ENCODE measurements at regions not wholly inside any gene's neighbourhood (a gene's known extent, or its start where the extent isn't known, plus 50 kb on each side); places are given as distances from the start of the nearest gene placed in this dataset.
"Not testable (repeated sequence)": the region's sequence is repeated elsewhere in the genome, so short reads cannot be mapped to it uniquely, and the experiment has no call there.

- H3K9me3 ChIP-seq (ENCODE audit: control insufficient read depth in 1 of 2, low read length in 2 of 2): no peaks in the 10 kb centered on the region
- no peak overlapping the region for H3K27ac ChIP-seq (ENCODE audit: low read length)
- H3K27me3 ChIP-seq (ENCODE audit: low read depth, low read length): no peaks in the 10 kb centered on the region
- no peaks in the 10 kb centered on the region for H3K4me1 ChIP-seq (ENCODE audit: control insufficient read depth in 1 of 2, insufficient read depth in 2 of 2, low read length in 2 of 2)
- H3K36me3 ChIP-seq (ENCODE audit: control insufficient read depth in 1 of 2, insufficient read depth in 2 of 2, low read length in 2 of 2): no peaks in the 10 kb centered on the region
- no peak overlapping the region for H3K4me3 ChIP-seq (ENCODE audit: low read depth in 1 of 2, low read length in 2 of 2)
These were observed 67.6 kb upstream of the TGFBR2 start for GRCh38 chr3:30538791-30539190.

- H3K36me3 ChIP-seq (ENCODE audit: control insufficient read depth in 1 of 2, insufficient read depth in 2 of 2, low read length in 2 of 2): no peaks in the 10 kb centered on the region
- no peaks in the 10 kb centered on the region for H3K9me3 ChIP-seq (ENCODE audit: control insufficient read depth in 1 of 2, low read length in 2 of 2)
- no peak overlapping the region for H3K27ac ChIP-seq (ENCODE audit: low read length)
- no peaks in the 10 kb centered on the region for H3K27me3 ChIP-seq (ENCODE audit: low read depth, low read length)
- H3K4me3 ChIP-seq (ENCODE audit: low read depth in 1 of 2, low read length in 2 of 2): no peak overlapping the region
- no peaks in the 10 kb centered on the region for H3K4me1 ChIP-seq (ENCODE audit: control insufficient read depth in 1 of 2, insufficient read depth in 2 of 2, low read length in 2 of 2)
These were observed 67.2 kb upstream of the TGFBR2 start for GRCh38 chr3:30539206-30539605.

GRCh38 chr3:30539772-30540171, 66.6 kb upstream of the TGFBR2 start:
- no peaks in the 10 kb centered on the region for H3K4me1 ChIP-seq (ENCODE audit: control insufficient read depth in 1 of 2, insufficient read depth in 2 of 2, low read length in 2 of 2)
- H3K36me3 ChIP-seq (ENCODE audit: control insufficient read depth in 1 of 2, insufficient read depth in 2 of 2, low read length in 2 of 2): no peaks in the 10 kb centered on the region
- H3K27me3 ChIP-seq (ENCODE audit: low read depth, low read length): no peaks in the 10 kb centered on the region
- no peak overlapping the region for H3K27ac ChIP-seq (ENCODE audit: low read length)
- H3K9me3 ChIP-seq (ENCODE audit: control insufficient read depth in 1 of 2, low read length in 2 of 2): no peaks in the 10 kb centered on the region
- no peak overlapping the region for H3K4me3 ChIP-seq (ENCODE audit: low read depth in 1 of 2, low read length in 2 of 2)

GRCh38 chr3:30541156-30541555, 65.2 kb upstream of the TGFBR2 start:
- H3K4me1 ChIP-seq (ENCODE audit: control insufficient read depth in 1 of 2, insufficient read depth in 2 of 2, low read length in 2 of 2): not testable (repeated sequence)

GRCh38 chr3:30542897-30543296, 63.5 kb upstream of the TGFBR2 start:
- no peak overlapping the region for H3K4me3 ChIP-seq (ENCODE audit: low read depth in 1 of 2, low read length in 2 of 2)
- no peak overlapping the region for H3K27ac ChIP-seq (ENCODE audit: low read length)
- H3K27me3 ChIP-seq (ENCODE audit: low read depth, low read length): no peaks in the 10 kb centered on the region
- H3K36me3 ChIP-seq (ENCODE audit: control insufficient read depth in 1 of 2, insufficient read depth in 2 of 2, low read length in 2 of 2): no peaks in the 10 kb centered on the region
- H3K9me3 ChIP-seq (ENCODE audit: control insufficient read depth in 1 of 2, low read length in 2 of 2): no peaks in the 10 kb centered on the region
- no peaks in the 10 kb centered on the region for H3K4me1 ChIP-seq (ENCODE audit: control insufficient read depth in 1 of 2, insufficient read depth in 2 of 2, low read length in 2 of 2)

More at GRCh38 chr3:30541156-30541555, 65.2 kb upstream of the TGFBR2 start:
- H3K4me3 ChIP-seq (ENCODE audit: low read depth in 1 of 2, low read length in 2 of 2); H3K9me3 ChIP-seq (ENCODE audit: control insufficient read depth in 1 of 2, low read length in 2 of 2); H3K27me3 ChIP-seq (ENCODE audit: low read depth, low read length); H3K27ac ChIP-seq (ENCODE audit: low read length); H3K36me3 ChIP-seq (ENCODE audit: control insufficient read depth in 1 of 2, insufficient read depth in 2 of 2, low read length in 2 of 2): not testable (repeated sequence)

GRCh38 chr3:30544812-30545211, 61.6 kb upstream of the TGFBR2 start:
- no peak overlapping the region for H3K27ac ChIP-seq (ENCODE audit: low read length)
- no peaks in the 10 kb centered on the region for H3K27me3 ChIP-seq (ENCODE audit: low read depth, low read length)
- H3K4me3 ChIP-seq (ENCODE audit: low read depth in 1 of 2, low read length in 2 of 2): no peak overlapping the region
- H3K4me1 ChIP-seq (ENCODE audit: control insufficient read depth in 1 of 2, insufficient read depth in 2 of 2, low read length in 2 of 2): no peaks in the 10 kb centered on the region
- no peaks in the 10 kb centered on the region for H3K36me3 ChIP-seq (ENCODE audit: control insufficient read depth in 1 of 2, insufficient read depth in 2 of 2, low read length in 2 of 2)
- H3K9me3 ChIP-seq (ENCODE audit: control insufficient read depth in 1 of 2, low read length in 2 of 2): no peaks in the 10 kb centered on the region

- Histone ChIP-seq H3K36me3 (ENCODE audit: control insufficient read depth in 1 of 2, insufficient read depth in 2 of 2, low read length in 2 of 2) (no peaks in the 10 kb centered on the region), H3K4me1 (ENCODE audit: control insufficient read depth in 1 of 2, insufficient read depth in 2 of 2, low read length in 2 of 2) (no peaks in the 10 kb centered on the region), H3K27ac (ENCODE audit: low read length) (no peak overlapping the region), H3K4me3 (ENCODE audit: low read depth in 1 of 2, low read length in 2 of 2) (no peak overlapping the region), H3K27me3 (ENCODE audit: low read depth, low read length) (no peaks in the 10 kb centered on the region), H3K9me3 (ENCODE audit: control insufficient read depth in 1 of 2, low read length in 2 of 2) (no peaks in the 10 kb centered on the region)
These were observed 59.5 kb upstream of the TGFBR2 start for GRCh38 chr3:30546934-30547333.

GRCh38 chr3:30547716-30548115, 58.7 kb upstream of the TGFBR2 start:
- Histone ChIP-seq H3K9me3 (ENCODE audit: control insufficient read depth in 1 of 2, low read length in 2 of 2) (no peaks in the 10 kb centered on the region), H3K27me3 (ENCODE audit: low read depth, low read length) (no peaks in the 10 kb centered on the region), H3K4me3 (ENCODE audit: low read depth in 1 of 2, low read length in 2 of 2) (no peak overlapping the region), H3K27ac (ENCODE audit: low read length) (no peak overlapping the region), H3K36me3 (ENCODE audit: control insufficient read depth in 1 of 2, insufficient read depth in 2 of 2, low read length in 2 of 2) (no peaks in the 10 kb centered on the region), H3K4me1 (ENCODE audit: control insufficient read depth in 1 of 2, insufficient read depth in 2 of 2, low read length in 2 of 2) (no peaks in the 10 kb centered on the region)

- no peak overlapping the region for H3K4me3 ChIP-seq (ENCODE audit: low read depth in 1 of 2, low read length in 2 of 2)
- no peaks in the 10 kb centered on the region for H3K36me3 ChIP-seq (ENCODE audit: control insufficient read depth in 1 of 2, insufficient read depth in 2 of 2, low read length in 2 of 2)
- H3K27ac ChIP-seq (ENCODE audit: low read length): no peak overlapping the region
- H3K9me3 ChIP-seq (ENCODE audit: control insufficient read depth in 1 of 2, low read length in 2 of 2): no peaks in the 10 kb centered on the region
- no peaks in the 10 kb centered on the region for H3K27me3 ChIP-seq (ENCODE audit: low read depth, low read length)
- no peaks in the 10 kb centered on the region for H3K4me1 ChIP-seq (ENCODE audit: control insufficient read depth in 1 of 2, insufficient read depth in 2 of 2, low read length in 2 of 2)
These were observed 57.8 kb upstream of the TGFBR2 start for GRCh38 chr3:30548600-30548999.

GRCh38 chr3:30549600-30549999, 56.8 kb upstream of the TGFBR2 start:
- H3K36me3 ChIP-seq (ENCODE audit: control insufficient read depth in 1 of 2, insufficient read depth in 2 of 2, low read length in 2 of 2): no peaks in the 10 kb centered on the region
- H3K9me3 ChIP-seq (ENCODE audit: control insufficient read depth in 1 of 2, low read length in 2 of 2): no peaks in the 10 kb centered on the region
- H3K27me3 ChIP-seq (ENCODE audit: low read depth, low read length): no peaks in the 10 kb centered on the region
- no peak overlapping the region for H3K4me3 ChIP-seq (ENCODE audit: low read depth in 1 of 2, low read length in 2 of 2)
- no peaks in the 10 kb centered on the region for H3K4me1 ChIP-seq (ENCODE audit: control insufficient read depth in 1 of 2, insufficient read depth in 2 of 2, low read length in 2 of 2)
- no peak overlapping the region for H3K27ac ChIP-seq (ENCODE audit: low read length)

- no peaks in the 10 kb centered on the region for H3K9me3 ChIP-seq (ENCODE audit: control insufficient read depth in 1 of 2, low read length in 2 of 2)
- H3K4me3 ChIP-seq (ENCODE audit: low read depth in 1 of 2, low read length in 2 of 2): no peak overlapping the region
- no peak overlapping the region for H3K27ac ChIP-seq (ENCODE audit: low read length)
- no peaks in the 10 kb centered on the region for H3K27me3 ChIP-seq (ENCODE audit: low read depth, low read length)
- H3K36me3 ChIP-seq (ENCODE audit: control insufficient read depth in 1 of 2, insufficient read depth in 2 of 2, low read length in 2 of 2): no peaks in the 10 kb centered on the region
- no peaks in the 10 kb centered on the region for H3K4me1 ChIP-seq (ENCODE audit: control insufficient read depth in 1 of 2, insufficient read depth in 2 of 2, low read length in 2 of 2)
These were observed 56.2 kb upstream of the TGFBR2 start for GRCh38 chr3:30550246-30550645.

GRCh38 chr3:30551266-30551665, 55.1 kb upstream of the TGFBR2 start:
- Histone ChIP-seq H3K9me3 (ENCODE audit: control insufficient read depth in 1 of 2, low read length in 2 of 2) (no peaks in the 10 kb centered on the region), H3K27me3 (ENCODE audit: low read depth, low read length) (no peaks in the 10 kb centered on the region), H3K4me1 (ENCODE audit: control insufficient read depth in 1 of 2, insufficient read depth in 2 of 2, low read length in 2 of 2) (no peaks in the 10 kb centered on the region), H3K27ac (ENCODE audit: low read length) (no peak overlapping the region), H3K4me3 (ENCODE audit: low read depth in 1 of 2, low read length in 2 of 2) (no peak overlapping the region), H3K36me3 (ENCODE audit: control insufficient read depth in 1 of 2, insufficient read depth in 2 of 2, low read length in 2 of 2) (no peaks in the 10 kb centered on the region)

Measured in muscle layer of duodenum (tissue), 2 donors.